ENCODE measurements at regions not wholly inside any gene's neighbourhood (a gene's known extent, or its start where the extent isn't known, plus 50 kb on each side); places are given as distances from the start of the nearest gene placed in this dataset.

DNA sequence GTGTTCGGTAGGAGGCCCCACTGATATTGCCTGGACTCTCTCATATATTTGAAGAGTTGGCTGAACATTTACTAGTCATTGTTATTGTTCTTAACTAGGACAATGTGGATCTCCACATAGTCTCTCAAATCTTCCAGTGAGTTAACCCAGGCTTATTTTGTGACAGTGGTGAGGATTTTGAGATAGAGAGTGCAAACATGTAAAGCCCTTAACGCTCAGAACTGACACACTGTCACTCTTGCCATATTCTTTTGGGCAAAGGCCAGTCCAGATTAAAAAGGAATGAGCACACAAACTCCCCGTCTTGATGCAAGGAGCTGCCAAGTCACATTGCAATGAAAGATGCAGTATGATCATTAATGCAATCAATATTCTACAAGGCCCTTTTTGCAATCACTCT, 431.9 kb upstream of the AZI2 start:
- no peak for DNase-seq (ENCODE audit: low read depth)
- H3K4me3 ChIP-seq (ENCODE audit: low read depth, low read length), result no peak overlapping the region
- no peak for TF ChIP-seq CTCF (IDR thresholded peaks at IDR 0.05; ENCODE audit: insufficient read depth, low read depth, low read length)

DNA sequence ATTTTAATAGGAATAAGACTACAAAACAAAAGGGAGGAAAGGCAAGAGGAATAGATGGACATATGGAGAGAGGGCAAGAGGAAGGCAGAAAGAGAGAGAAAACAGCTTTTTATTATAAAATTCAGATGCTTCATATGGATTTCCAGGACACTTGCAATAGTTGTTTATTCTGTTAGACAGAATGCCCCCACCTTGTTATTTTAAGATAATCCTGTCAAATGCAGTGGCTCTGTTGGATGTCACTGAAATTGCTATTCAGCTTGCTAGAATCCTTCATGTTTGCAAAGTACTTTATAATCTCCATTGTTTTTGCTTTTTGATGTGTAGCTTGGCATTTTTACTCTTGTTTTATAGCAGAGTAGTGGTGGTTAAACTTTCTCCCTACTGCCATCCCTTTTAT, 432.4 kb upstream of the AZI2 start:
- no peak for DNase-seq (ENCODE audit: low read depth)
- no peak overlapping the region for H3K4me3 ChIP-seq (ENCODE audit: low read depth, low read length)
- no peak for TF ChIP-seq CTCF (IDR thresholded peaks at IDR 0.05; ENCODE audit: insufficient read depth, low read depth, low read length)

- no peak for TF ChIP-seq CTCF (IDR thresholded peaks at IDR 0.05; ENCODE audit: insufficient read depth, low read depth, low read length)
- H3K4me3 ChIP-seq (ENCODE audit: low read depth, low read length), result no peak overlapping the region
Observed at GRCh38 chr3:28786446-28786845, 437.8 kb upstream of the AZI2 start.

DNA sequence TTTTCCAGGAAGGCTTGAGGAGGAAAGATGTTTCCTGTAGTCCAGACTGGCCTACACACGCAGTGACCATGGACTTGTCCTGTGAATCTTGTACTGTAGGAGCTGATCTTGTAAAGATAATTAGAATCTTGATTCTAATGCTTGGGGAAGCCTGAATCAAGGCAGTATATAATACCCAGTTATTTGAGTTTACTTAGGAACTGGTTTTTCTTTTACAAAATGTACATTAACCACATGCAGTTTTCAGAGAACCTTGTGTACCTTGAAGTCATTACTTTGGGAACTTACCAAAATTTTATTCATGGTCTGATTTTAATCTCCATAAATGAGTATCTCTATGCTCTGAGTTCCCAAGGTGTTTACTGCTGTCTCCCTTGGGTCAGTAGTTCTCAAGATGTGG, 439.9 kb upstream of the AZI2 start:
- DNase-seq (ENCODE audit: low read depth), result no peak
- no peak overlapping the region for H3K4me3 ChIP-seq (ENCODE audit: low read depth, low read length)

More at GRCh38 chr3:28786446-28786845, 437.8 kb upstream of the AZI2 start:
- no peak for DNase-seq (ENCODE audit: low read depth)

DNA sequence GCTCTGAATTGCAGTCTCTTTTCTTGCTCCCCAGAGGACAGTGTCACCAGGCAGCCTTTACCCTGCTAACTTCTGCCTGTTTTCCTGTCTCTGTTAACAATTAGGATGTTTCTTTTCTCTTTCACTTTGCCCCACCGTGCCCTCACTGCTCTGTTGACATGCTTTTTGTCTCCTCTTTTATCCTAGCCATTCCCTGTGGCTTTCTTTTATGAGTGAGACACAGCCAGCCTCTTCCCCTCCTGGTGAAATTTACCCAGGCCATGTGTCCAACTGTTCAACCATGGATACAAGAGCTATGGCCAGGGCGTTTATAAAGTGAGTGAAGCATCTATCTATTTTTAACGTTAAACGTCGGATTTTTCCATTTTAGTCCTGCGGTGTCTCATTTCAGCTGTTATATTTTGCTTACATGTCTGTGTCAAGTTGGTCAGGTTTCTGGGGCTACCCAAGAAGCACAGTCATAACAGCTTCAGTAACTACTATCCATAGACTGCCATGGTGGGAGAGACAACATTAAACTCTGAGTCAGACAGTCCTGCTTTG, 443.2 kb upstream of the AZI2 start:
- H3K4me3 ChIP-seq (ENCODE audit: low read depth, low read length), result no peak overlapping the region
- no peak for TF ChIP-seq CTCF (IDR thresholded peaks at IDR 0.05; ENCODE audit: insufficient read depth, low read depth, low read length)
- DNase-seq (ENCODE audit: low read depth), result no peak

More for the DNA sequence above, 439.9 kb upstream of the AZI2 start:
- no peak for TF ChIP-seq CTCF (IDR thresholded peaks at IDR 0.05; ENCODE audit: insufficient read depth, low read depth, low read length)

DNA sequence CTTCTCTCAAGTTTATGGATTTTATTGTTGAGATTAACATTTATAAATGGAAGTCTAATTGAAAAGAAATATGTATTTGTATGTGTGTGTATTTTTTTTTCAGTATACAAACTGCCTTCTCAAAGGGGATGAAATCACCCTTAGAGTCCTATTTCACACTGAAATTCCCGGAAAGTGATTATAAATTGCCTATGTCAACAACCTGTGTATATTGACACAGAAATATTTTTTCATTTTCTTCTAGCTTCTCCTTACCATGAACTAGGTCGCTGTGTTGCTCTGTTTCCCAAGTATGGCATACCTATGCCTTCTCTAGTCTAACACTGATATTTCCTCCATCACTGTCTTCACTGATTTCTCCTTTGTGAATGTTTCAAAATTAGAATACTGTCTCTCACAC, 444.0 kb upstream of the AZI2 start:
- H3K4me3 ChIP-seq (ENCODE audit: low read depth, low read length), result no peak overlapping the region
- DNase-seq (ENCODE audit: low read depth), result no peak
- no peak for TF ChIP-seq CTCF (IDR thresholded peaks at IDR 0.05; ENCODE audit: insufficient read depth, low read depth, low read length)

GRCh38 chr3:28799084-28799483, 450.5 kb upstream of the AZI2 start:
- TF ChIP-seq CTCF (IDR thresholded peaks at IDR 0.05; ENCODE audit: insufficient read depth, low read depth, low read length), result peak; percentile 3
- peak; percentile 10 for DNase-seq (ENCODE audit: low read depth)
- no peak overlapping the region for H3K4me3 ChIP-seq (ENCODE audit: low read depth, low read length)
